GM18868 (cell line): ENCODE measurements at regions not wholly inside any gene's neighbourhood (a gene's known extent, or its start where the extent isn't known, plus 50 kb on each side); places are given as distances from the start of the nearest gene placed in this dataset.
"Not testable (repeated sequence)": the region's sequence is repeated elsewhere in the genome, so short reads cannot be mapped to it uniquely, and the experiment has no call there.

Source experiments
- ATAC-seq: cut with Tn5 transposase; IDR thresholded peaks from one replicate; pipeline ENCODE4 v1.9.1; 2021; ENCODE audit warnings: mild to moderate bottlenecking, moderate library complexity; ENCODE audit not compliant: unreplicated experiment

GRCh38 chr3:154842536-154842935 lies 237.6 kb upstream of the MME start:
- no peak for ATAC-seq

GRCh38 chr3:154835639-154836038 lies 244.5 kb upstream of the MME start:
- no peak for ATAC-seq

- ATAC-seq: not testable (repeated sequence)
Measured at GRCh38 chr3:154834831-154835230, 245.3 kb upstream of the MME start.

GRCh38 chr3:154829929-154830328 lies 250.2 kb upstream of the MME start:
- peak; percentile 43 for ATAC-seq

GRCh38 chr3:154819491-154819890 lies 260.6 kb upstream of the MME start:
- no peak for ATAC-seq

GRCh38 chr3:154818676-154819255 lies 261.4 kb upstream of the MME start:
- no peak for ATAC-seq

- not testable (repeated sequence) for ATAC-seq
Measured at GRCh38 chr3:154810017-154810416, 270.1 kb upstream of the MME start.

GRCh38 chr3:154801729-154802128 lies 278.4 kb upstream of the MME start:
- ATAC-seq: no peak

GRCh38 chr3:154799800-154800199 lies 280.3 kb upstream of the MME start:
- ATAC-seq: no peak

- no peak for ATAC-seq
Measured at GRCh38 chr3:154795582-154795981, 284.5 kb upstream of the MME start.

- no peak for ATAC-seq
Measured at GRCh38 chr3:154794814-154795445, 285.2 kb upstream of the MME start.

- ATAC-seq: no peak
Measured at GRCh38 chr3:154794391-154794790, 285.7 kb upstream of the MME start.

GRCh38 chr3:154792828-154793227 lies 287.3 kb upstream of the MME start:
- no peak for ATAC-seq

GRCh38 chr3:154791611-154792010 lies 288.5 kb upstream of the MME start:
- ATAC-seq: no peak

GRCh38 chr3:154786724-154787123 lies 293.4 kb upstream of the MME start:
- no peak for ATAC-seq

- no peak for ATAC-seq
Measured at GRCh38 chr3:154783521-154783931, 296.6 kb upstream of the MME start.

GRCh38 chr3:154783061-154783460 lies 297.1 kb upstream of the MME start:
- ATAC-seq: no peak

GRCh38 chr3:154782151-154782550 lies 298.0 kb upstream of the MME start:
- ATAC-seq: no peak

- no peak for ATAC-seq
Measured at GRCh38 chr3:154781595-154781994, 298.5 kb upstream of the MME start.

GRCh38 chr3:154780263-154780662 lies 299.9 kb upstream of the MME start:
- no peak for ATAC-seq

- no peak for ATAC-seq
Measured at GRCh38 chr3:154779571-154779970, 300.5 kb upstream of the MME start.

- no peak for ATAC-seq
Measured at GRCh38 chr3:154778057-154778456, 302.1 kb upstream of the MME start.
